Smooth muscle cell (in vitro differentiated cells): ENCODE measurements at regions not wholly inside any gene's neighbourhood (a gene's known extent, or its start where the extent isn't known, plus 50 kb on each side); places are given as distances from the start of the nearest gene placed in this dataset.

Experiments used
- DNase-seq: peaks from one replicate; lab custom pipeline; 2025; ENCODE audit not compliant: unreplicated experiment; lab: John Stamatoyannopoulos, UW
- H2AFZ ChIP-seq: fragments of 200-600 bp; sonication (generic); 2 replicates; pipeline ENCODE4 v1.6.0; 2016; ENCODE audit warnings: antibody characterized with exemption, low read depth, mild to moderate bottlenecking
- H3F3A ChIP-seq: fragments of 200-600 bp; sonication (generic); 2 replicates; pipeline ENCODE4 v1.6.0; 2017; ENCODE audit warnings: antibody characterized with exemption, low read depth
- H3K27ac ChIP-seq: fragments of 200-600 bp; sonication (generic); 2 replicates; pipeline ENCODE4 v1.5.1; 2016; ENCODE audit warnings: low read depth, mild to moderate bottlenecking
- H3K27me3 ChIP-seq: fragments of 200-600 bp; sonication (generic); 2 replicates; pipeline ENCODE4 v1.6.1; 2016; ENCODE audit warnings: low read depth, mild to moderate bottlenecking
- H3K36me3 ChIP-seq: fragments of 200-600 bp; sonication (generic); 2 replicates; pipeline ENCODE4 v1.5.1; 2016; ENCODE audit warnings: low read depth
- H3K4me1 ChIP-seq: fragments of 200-600 bp; sonication (generic); 2 replicates; pipeline ENCODE4 v1.5.1; 2016; ENCODE audit warnings: low read depth
- H3K4me2 ChIP-seq: fragments of 200-600 bp; sonication (generic); 2 replicates; pipeline ENCODE4 v1.6.0; 2016; ENCODE audit warnings: mild to moderate bottlenecking
- H3K4me3 ChIP-seq: fragments of 200-600 bp; sonication (generic); 2 replicates; pipeline ENCODE4 v1.5.1; 2016; ENCODE audit warnings: mild to moderate bottlenecking
- H3K79me2 ChIP-seq: fragments of 200-600 bp; sonication (generic); 2 replicates; pipeline ENCODE4 v1.6.0; 2016; ENCODE audit warnings: low read depth, mild to moderate bottlenecking
- H3K9ac ChIP-seq: fragments of 200-600 bp; sonication (generic); 2 replicates; pipeline ENCODE4 v1.6.0; 2016; ENCODE audit warnings: low read depth
- H3K9me3 ChIP-seq: fragments of 200-600 bp; sonication (generic); replicated peaks from 2 replicates; pipeline ENCODE4 v1.5.1; 2016; ENCODE audit warnings: low read depth
- H4K20me1 ChIP-seq: fragments of 200-600 bp; sonication (generic); 2 replicates; pipeline ENCODE4 v1.6.0; 2016; ENCODE audit warnings: low read depth
- WGBS: methylation state at CpG from one replicate; pipeline ENCODE4 v1.1.7; 2016; ENCODE audit warnings: low lambda C conversion rate; 5-methylcytosine and 5-hydroxymethylcytosine counted together
- TF ChIP-seq, protein P1 (sequence below): fragments of 200-600 bp; sonication (generic); IDR thresholded peaks from 2 replicates; pipeline ENCODE4 v1.5.1; 2017; ENCODE audit warnings: borderline replicate concordance, mild to moderate bottlenecking, antibody characterized with exemption; ENCODE audit not compliant: insufficient read depth, poor library complexity, severe bottlenecking

GRCh38 chr20:20971810-20972209 is 134.3 kb downstream of the LINC00237 start:
- H3K27ac ChIP-seq: no peak overlapping the region
- no peaks in the 10 kb centered on the region for H3K9me3 ChIP-seq
- no peaks in the 10 kb centered on the region for H3K36me3 ChIP-seq
- no peaks in the 10 kb centered on the region for H3K79me2 ChIP-seq
- WGBS: 92% methylated on average over 6 of the region's 6 CpGs
- TF ChIP-seq, protein P1, sequence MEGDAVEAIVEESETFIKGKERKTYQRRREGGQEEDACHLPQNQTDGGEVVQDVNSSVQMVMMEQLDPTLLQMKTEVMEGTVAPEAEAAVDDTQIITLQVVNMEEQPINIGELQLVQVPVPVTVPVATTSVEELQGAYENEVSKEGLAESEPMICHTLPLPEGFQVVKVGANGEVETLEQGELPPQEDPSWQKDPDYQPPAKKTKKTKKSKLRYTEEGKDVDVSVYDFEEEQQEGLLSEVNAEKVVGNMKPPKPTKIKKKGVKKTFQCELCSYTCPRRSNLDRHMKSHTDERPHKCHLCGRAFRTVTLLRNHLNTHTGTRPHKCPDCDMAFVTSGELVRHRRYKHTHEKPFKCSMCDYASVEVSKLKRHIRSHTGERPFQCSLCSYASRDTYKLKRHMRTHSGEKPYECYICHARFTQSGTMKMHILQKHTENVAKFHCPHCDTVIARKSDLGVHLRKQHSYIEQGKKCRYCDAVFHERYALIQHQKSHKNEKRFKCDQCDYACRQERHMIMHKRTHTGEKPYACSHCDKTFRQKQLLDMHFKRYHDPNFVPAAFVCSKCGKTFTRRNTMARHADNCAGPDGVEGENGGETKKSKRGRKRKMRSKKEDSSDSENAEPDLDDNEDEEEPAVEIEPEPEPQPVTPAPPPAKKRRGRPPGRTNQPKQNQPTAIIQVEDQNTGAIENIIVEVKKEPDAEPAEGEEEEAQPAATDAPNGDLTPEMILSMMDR: no peak
- H4K20me1 ChIP-seq: no peaks in the 10 kb centered on the region
- DNase-seq: no peak
- H3K9ac ChIP-seq: no peak overlapping the region
- H2AFZ ChIP-seq: no peak overlapping the region
- H3K27me3 ChIP-seq: no peaks in the 10 kb centered on the region
- H3K4me2 ChIP-seq: no peak overlapping the region
- H3K4me3 ChIP-seq: no peak overlapping the region
- no peaks in the 10 kb centered on the region for H3K4me1 ChIP-seq
- no peaks in the 10 kb centered on the region for H3F3A ChIP-seq

GRCh38 chr20:20970841-20971240 is 135.3 kb downstream of the LINC00237 start:
- 43% methylated on average over 3 of the region's 3 CpGs for WGBS

GRCh38 chr20:20969701-20970280 is 136.4 kb downstream of the LINC00237 start:
- Histone ChIP-seq H3K36me3 (no peaks in the 10 kb centered on the region), H3K9me3 (no peaks in the 10 kb centered on the region), H3K4me2 (no peak overlapping the region), H3K27me3 (no peaks in the 10 kb centered on the region), H3K9ac (no peak overlapping the region), H3F3A (no peaks in the 10 kb centered on the region), H2AFZ (no peak overlapping the region), H3K79me2 (no peaks in the 10 kb centered on the region), H3K27ac (no peak overlapping the region), H3K4me1 (no peaks in the 10 kb centered on the region), H3K4me3 (no peak overlapping the region), H4K20me1 (no peaks in the 10 kb centered on the region)
- WGBS: 86% methylated on average over 13 of the region's 13 CpGs
- TF ChIP-seq, protein P1: no peak
- DNase-seq: no peak

More at GRCh38 chr20:20970841-20971240, 135.3 kb downstream of the LINC00237 start:
- Histone ChIP-seq H2AFZ (no peak overlapping the region), H4K20me1 (no peaks in the 10 kb centered on the region), H3K4me2 (no peak overlapping the region), H3K9ac (no peak overlapping the region), H3K4me1 (no peaks in the 10 kb centered on the region), H3K4me3 (no peak overlapping the region), H3K9me3 (no peaks in the 10 kb centered on the region), H3K79me2 (no peaks in the 10 kb centered on the region), H3K36me3 (no peaks in the 10 kb centered on the region), H3K27ac (no peak overlapping the region), H3F3A (no peaks in the 10 kb centered on the region), H3K27me3 (no peaks in the 10 kb centered on the region)
- TF ChIP-seq, protein P1: no peak
- DNase-seq: no peak

- Histone ChIP-seq H3K4me1 (no peaks in the 10 kb centered on the region), H3K27me3 (no peaks in the 10 kb centered on the region), H3F3A (no peaks in the 10 kb centered on the region), H3K9me3 (no peaks in the 10 kb centered on the region), H3K4me3 (no peak overlapping the region), H3K27ac (no peak overlapping the region), H4K20me1 (no peaks in the 10 kb centered on the region), H3K79me2 (no peaks in the 10 kb centered on the region), H3K36me3 (no peaks in the 10 kb centered on the region), H2AFZ (no peak overlapping the region), H3K9ac (no peak overlapping the region), H3K4me2 (no peak overlapping the region)
- 84% methylated on average over 10 of the region's 10 CpGs for WGBS
- TF ChIP-seq, protein P1: no peak
- no peak for DNase-seq
Measured at GRCh38 chr20:20967564-20968184, 138.5 kb downstream of the LINC00237 start.
